ENCODE measurements at regions not wholly inside any gene's neighbourhood (a gene's known extent, or its start where the extent isn't known, plus 50 kb on each side); places are given as distances from the start of the nearest gene placed in this dataset.

DNA sequence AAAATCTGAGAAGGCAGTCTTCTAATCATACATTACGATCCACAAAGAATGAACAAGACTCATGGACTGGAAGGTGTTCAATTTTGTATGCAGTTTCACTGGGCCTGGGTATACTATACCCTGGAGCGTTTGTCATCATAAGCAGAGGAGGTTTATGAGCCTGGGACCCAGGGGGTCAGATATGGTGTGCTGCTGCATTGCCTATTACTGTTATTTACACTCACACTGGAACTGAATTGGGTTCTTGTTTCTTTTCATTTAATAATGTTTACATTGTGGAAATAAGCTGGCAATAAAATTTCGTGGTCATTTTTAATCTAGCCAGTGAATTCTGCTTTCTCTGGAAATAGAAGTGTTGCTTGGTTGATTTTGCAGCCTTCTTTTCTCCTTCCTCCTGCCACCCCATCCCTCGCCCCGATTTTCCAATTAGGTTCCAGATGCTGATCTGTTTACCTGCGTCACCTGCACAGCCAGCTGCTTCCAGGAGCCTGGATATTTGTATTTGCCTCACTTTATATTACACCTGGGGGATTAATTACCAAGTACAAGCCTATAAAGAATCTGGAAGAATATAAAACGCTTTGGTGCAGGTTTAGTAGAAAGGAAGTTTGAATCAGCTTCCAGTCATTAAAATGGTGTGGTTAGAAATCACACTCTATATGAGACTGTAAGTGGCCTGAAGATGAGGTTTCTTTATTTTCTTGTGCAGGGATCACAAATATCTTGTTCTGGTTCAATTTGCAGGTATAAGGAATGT, 234.4 kb downstream of the SOCS6 start:
- TF ChIP-seq RAD21 (IDR thresholded peaks at IDR 0.05; ENCODE audit: low read depth) = no peak
- no peak for TF ChIP-seq TEAD4 (IDR thresholded peaks at IDR 0.05)
- TF ChIP-seq TAF1 (IDR thresholded peaks at IDR 0.05; ENCODE audit: low read depth) = no peak

DNA sequence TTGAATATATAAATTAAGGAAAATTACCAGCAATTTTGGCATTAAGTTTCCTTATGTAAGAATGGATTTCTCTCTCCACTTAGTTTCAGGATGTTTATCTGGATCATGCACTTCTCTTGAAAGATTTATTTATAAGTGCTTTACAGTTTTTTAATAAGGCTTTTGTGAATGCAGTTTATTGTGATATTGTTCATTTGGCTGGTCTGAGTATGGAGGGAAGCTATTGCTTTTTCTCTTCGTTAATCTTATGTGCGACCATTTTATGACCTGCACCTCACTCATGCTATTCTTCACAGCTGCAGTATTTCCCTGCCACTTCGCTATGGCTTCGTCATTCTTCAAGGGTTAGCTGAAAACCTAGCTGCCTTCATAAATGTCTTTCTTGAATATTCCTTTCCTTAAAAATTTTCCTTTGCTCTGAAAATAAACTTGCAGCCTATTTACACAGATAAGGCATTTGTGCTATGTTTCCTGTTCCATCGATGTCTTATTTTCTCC, 233.4 kb downstream of the SOCS6 start:
- TF ChIP-seq, protein P1, sequence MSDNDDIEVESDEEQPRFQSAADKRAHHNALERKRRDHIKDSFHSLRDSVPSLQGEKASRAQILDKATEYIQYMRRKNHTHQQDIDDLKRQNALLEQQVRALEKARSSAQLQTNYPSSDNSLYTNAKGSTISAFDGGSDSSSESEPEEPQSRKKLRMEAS (IDR thresholded peaks at IDR 0.05) = no peak
- TF ChIP-seq, protein P2, sequence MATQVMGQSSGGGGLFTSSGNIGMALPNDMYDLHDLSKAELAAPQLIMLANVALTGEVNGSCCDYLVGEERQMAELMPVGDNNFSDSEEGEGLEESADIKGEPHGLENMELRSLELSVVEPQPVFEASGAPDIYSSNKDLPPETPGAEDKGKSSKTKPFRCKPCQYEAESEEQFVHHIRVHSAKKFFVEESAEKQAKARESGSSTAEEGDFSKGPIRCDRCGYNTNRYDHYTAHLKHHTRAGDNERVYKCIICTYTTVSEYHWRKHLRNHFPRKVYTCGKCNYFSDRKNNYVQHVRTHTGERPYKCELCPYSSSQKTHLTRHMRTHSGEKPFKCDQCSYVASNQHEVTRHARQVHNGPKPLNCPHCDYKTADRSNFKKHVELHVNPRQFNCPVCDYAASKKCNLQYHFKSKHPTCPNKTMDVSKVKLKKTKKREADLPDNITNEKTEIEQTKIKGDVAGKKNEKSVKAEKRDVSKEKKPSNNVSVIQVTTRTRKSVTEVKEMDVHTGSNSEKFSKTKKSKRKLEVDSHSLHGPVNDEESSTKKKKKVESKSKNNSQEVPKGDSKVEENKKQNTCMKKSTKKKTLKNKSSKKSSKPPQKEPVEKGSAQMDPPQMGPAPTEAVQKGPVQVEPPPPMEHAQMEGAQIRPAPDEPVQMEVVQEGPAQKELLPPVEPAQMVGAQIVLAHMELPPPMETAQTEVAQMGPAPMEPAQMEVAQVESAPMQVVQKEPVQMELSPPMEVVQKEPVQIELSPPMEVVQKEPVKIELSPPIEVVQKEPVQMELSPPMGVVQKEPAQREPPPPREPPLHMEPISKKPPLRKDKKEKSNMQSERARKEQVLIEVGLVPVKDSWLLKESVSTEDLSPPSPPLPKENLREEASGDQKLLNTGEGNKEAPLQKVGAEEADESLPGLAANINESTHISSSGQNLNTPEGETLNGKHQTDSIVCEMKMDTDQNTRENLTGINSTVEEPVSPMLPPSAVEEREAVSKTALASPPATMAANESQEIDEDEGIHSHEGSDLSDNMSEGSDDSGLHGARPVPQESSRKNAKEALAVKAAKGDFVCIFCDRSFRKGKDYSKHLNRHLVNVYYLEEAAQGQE (IDR thresholded peaks at IDR 0.05; ENCODE audit: low read depth) = no peak
- TF ChIP-seq YY1 (IDR thresholded peaks at IDR 0.05; ENCODE audit: low read depth) = no peak
- no peak for TF ChIP-seq TEAD4 (IDR thresholded peaks at IDR 0.05)
- no peak for TF ChIP-seq CREB1 (IDR thresholded peaks at IDR 0.05; ENCODE audit: low read depth)
- TF ChIP-seq, protein P3, sequence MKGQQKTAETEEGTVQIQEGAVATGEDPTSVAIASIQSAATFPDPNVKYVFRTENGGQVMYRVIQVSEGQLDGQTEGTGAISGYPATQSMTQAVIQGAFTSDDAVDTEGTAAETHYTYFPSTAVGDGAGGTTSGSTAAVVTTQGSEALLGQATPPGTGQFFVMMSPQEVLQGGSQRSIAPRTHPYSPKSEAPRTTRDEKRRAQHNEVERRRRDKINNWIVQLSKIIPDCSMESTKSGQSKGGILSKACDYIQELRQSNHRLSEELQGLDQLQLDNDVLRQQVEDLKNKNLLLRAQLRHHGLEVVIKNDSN (IDR thresholded peaks at IDR 0.05) = no peak

DNA sequence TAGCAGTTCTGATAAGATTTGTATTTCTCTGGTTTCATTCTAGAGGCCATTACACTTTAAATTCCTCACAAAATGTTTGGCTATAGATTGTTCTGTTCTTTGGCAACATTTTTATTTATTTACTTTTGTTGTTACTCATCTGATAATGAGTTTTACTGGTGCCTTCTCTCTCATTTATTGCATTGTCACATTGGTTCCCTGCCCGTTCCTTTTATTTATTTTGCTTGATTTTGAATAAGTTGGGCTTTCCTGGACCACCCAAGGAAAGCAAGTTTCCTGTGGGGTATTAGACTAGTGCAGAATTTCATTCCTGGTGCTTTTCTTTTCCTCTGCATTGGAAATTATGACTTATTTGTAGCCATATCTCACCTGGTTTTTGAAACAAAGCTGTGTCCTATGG, 232.0 kb downstream of the SOCS6 start:
- TF ChIP-seq RAD21 (IDR thresholded peaks at IDR 0.05; ENCODE audit: low read depth) (no peak), CREB1 (IDR thresholded peaks at IDR 0.05; ENCODE audit: low read depth) (no peak), YY1 (IDR thresholded peaks at IDR 0.05; ENCODE audit: low read depth) (no peak), TEAD4 (IDR thresholded peaks at IDR 0.05) (no peak), NFIC (IDR thresholded peaks at IDR 0.05) (no peak), FOXM1 (IDR thresholded peaks at IDR 0.05; ENCODE audit: borderline replicate concordance, low read depth) (no peak), EP300 (IDR thresholded peaks at IDR 0.05; ENCODE audit: borderline replicate concordance) (no peak), CEBPB (IDR thresholded peaks at IDR 0.05) (no peak), TCF12 (IDR thresholded peaks at IDR 0.05; ENCODE audit: low read depth) (no peak)
- TF ChIP-seq, protein P3 (IDR thresholded peaks at IDR 0.05) = no peak
- TF ChIP-seq, protein P1 (IDR thresholded peaks at IDR 0.05) = no peak
- TF ChIP-seq, protein P2 (IDR thresholded peaks at IDR 0.05; ENCODE audit: low read depth) = no peak

DNA sequence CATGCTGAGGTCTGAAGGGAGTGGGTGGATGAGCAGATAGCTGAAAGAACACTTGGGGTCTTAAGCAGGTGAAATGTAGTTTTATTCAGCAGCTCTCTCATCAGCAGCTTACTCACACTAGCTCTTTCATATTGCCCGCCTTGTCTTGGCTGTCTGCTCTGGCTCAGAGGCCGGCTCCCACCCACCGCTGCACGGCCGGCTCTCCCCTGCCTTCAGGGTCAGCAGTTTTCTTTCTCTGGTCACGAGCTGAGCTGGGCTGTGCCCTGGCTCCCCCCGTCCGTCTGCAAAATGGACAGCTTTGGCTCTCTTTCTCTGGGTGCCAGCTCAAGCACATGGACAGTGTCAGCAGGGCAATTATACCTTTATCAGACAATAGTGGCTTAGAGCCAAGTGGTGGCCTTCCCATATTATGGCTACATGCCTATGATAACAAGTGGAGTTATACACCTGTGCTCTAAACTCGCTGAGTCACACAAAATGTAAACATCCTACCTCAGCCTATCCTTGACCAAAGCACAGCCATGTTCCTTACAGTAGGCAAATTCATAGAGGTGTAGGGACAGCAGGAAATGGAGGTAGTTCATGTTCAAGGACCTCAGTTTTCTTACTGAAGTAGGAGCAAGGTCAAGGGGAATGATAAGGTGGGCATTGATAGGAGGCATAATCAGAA, 224.8 kb downstream of the SOCS6 start:
- no peak for TF ChIP-seq EGR1 (IDR thresholded peaks at IDR 0.05)
- no peak for TF ChIP-seq CEBPB (IDR thresholded peaks at IDR 0.05)
- no peak for TF ChIP-seq NFIC (IDR thresholded peaks at IDR 0.05)
- TF ChIP-seq ZBTB7A (IDR thresholded peaks at IDR 0.05; ENCODE audit: low read depth) = no peak
- TF ChIP-seq TAF1 (IDR thresholded peaks at IDR 0.05; ENCODE audit: low read depth) = no peak
- no peak for TF ChIP-seq CREB1 (IDR thresholded peaks at IDR 0.05; ENCODE audit: low read depth)
- no peak for TF ChIP-seq EP300 (IDR thresholded peaks at IDR 0.05; ENCODE audit: borderline replicate concordance)
- TF ChIP-seq TEAD4 (IDR thresholded peaks at IDR 0.05) = no peak
- TF ChIP-seq, protein P1 (IDR thresholded peaks at IDR 0.05) = no peak
- TF ChIP-seq FOXM1 (IDR thresholded peaks at IDR 0.05; ENCODE audit: borderline replicate concordance, low read depth) = no peak
- no peak for TF ChIP-seq TCF12 (IDR thresholded peaks at IDR 0.05; ENCODE audit: low read depth)
- no peak for TF ChIP-seq RAD21 (IDR thresholded peaks at IDR 0.05; ENCODE audit: low read depth)
- TF ChIP-seq, protein P2 (IDR thresholded peaks at IDR 0.05; ENCODE audit: low read depth) = no peak
- TF ChIP-seq, protein P3 (IDR thresholded peaks at IDR 0.05) = no peak
- TF ChIP-seq YY1 (IDR thresholded peaks at IDR 0.05; ENCODE audit: low read depth) = no peak

All from Ishikawa (cell line).